WTC11 (cell line): ENCODE measurements at regions not wholly inside any gene's neighbourhood (a gene's known extent, or its start where the extent isn't known, plus 50 kb on each side); places are given as distances from the start of the nearest gene placed in this dataset.

Experiments used
- ATAC-seq: fragments of 200-7000 bp; cut with Tn5 transposase; 2 replicates; pipeline ENCODE4 v1.10.0; 2021; ENCODE audit warnings: mild to moderate bottlenecking, moderate library complexity
- CTCF ChIA-PET: fragments of 300-600 bp; sonication (Branson Sonifier 250); formaldehyde crosslinking; loops from one replicate; lab custom pipeline; 2021; ENCODE audit warnings: antibody characterized with exemption; lab: Charles Lee
- POLR2A ChIA-PET: fragments of 350-600 bp; sonication (Branson Sonifier 250); formaldehyde crosslinking; loops from one replicate; lab custom pipeline; 2021; ENCODE audit warnings: antibody characterized with exemption; lab: Charles Lee
- DNase-seq: peaks from one replicate; pipeline ENCODE4 v3.0.0; 2021; ENCODE audit warnings: low spot score
- H3K27ac Mint-ChIP-seq: 2 replicates; pipeline ENCODE4 v1.8.0; 2021; ENCODE audit warnings: mixed read lengths
- H3K27me3 Mint-ChIP-seq: 2 replicates; pipeline ENCODE4 v1.8.0; 2021; ENCODE audit warnings: low read depth, mild to moderate bottlenecking, moderate library complexity, mixed read lengths
- H3K36me3 Mint-ChIP-seq: 2 replicates; pipeline ENCODE4 v1.8.0; 2021; ENCODE audit warnings: mixed read lengths
- H3K4me1 Mint-ChIP-seq: 2 replicates; pipeline ENCODE4 v1.8.0; 2022; ENCODE audit warnings: mixed read lengths
- H3K4me3 Mint-ChIP-seq: 2 replicates; pipeline ENCODE4 v1.8.0; 2021; ENCODE audit warnings: mild to moderate bottlenecking, moderate library complexity, mixed read lengths
- H3K9me3 Mint-ChIP-seq: 2 replicates; pipeline ENCODE4 v1.8.0; 2021; ENCODE audit warnings: mixed read lengths
- ATF2 ChIP-seq: sonication (generic); formaldehyde crosslinking; IDR thresholded peaks from 2 replicates; pipeline ENCODE4 v1.8.1; 2022; ENCODE audit warnings: low read depth, missing genetic modification reagents, borderline replicate concordance
- ATF3 ChIP-seq: sonication (generic); formaldehyde crosslinking; conservative IDR thresholded peaks from 2 replicates; pipeline ENCODE4 v1.8.1; 2022; ENCODE audit warnings: mild to moderate bottlenecking, missing genetic modification reagents
- CBFB ChIP-seq: sonication (generic); formaldehyde crosslinking; IDR thresholded peaks from 2 replicates; pipeline ENCODE4 v1.8.1; 2022; ENCODE audit warnings: mild to moderate bottlenecking, low read depth, missing genetic modification reagents
- CREB1 ChIP-seq: sonication (generic); formaldehyde crosslinking; IDR thresholded peaks from 2 replicates; pipeline ENCODE4 v1.8.0; 2023; ENCODE audit warnings: mild to moderate bottlenecking, missing genetic modification reagents
- E2F4 ChIP-seq: sonication (generic); formaldehyde crosslinking; IDR thresholded peaks from 2 replicates; pipeline ENCODE4 v1.8.1; 2022; ENCODE audit warnings: low read depth, mild to moderate bottlenecking, moderate library complexity, missing genetic modification reagents, borderline replicate concordance
- ELF4 ChIP-seq: sonication (generic); formaldehyde crosslinking; IDR thresholded peaks from 2 replicates; pipeline ENCODE4 v1.8.1; 2022; ENCODE audit warnings: low read depth, mild to moderate bottlenecking, moderate library complexity, missing genetic modification reagents
- EMX1 ChIP-seq: fragments of 250-450 bp; sonication (Bioruptor Pico); IDR thresholded peaks from 2 replicates; pipeline ENCODE4 v1.8.0; 2021; ENCODE audit warnings: mild to moderate bottlenecking
- ERG ChIP-seq: fragments of 250-450 bp; sonication (Bioruptor Pico); IDR thresholded peaks from 2 replicates; pipeline ENCODE4 v1.8.0; 2021; ENCODE audit warnings: mild to moderate bottlenecking
- HMGA2 ChIP-seq: fragments of 250-450 bp; sonication (Bioruptor Pico); IDR thresholded peaks from 2 replicates; pipeline ENCODE4 v1.4.0; 2021; ENCODE audit warnings: mild to moderate bottlenecking, moderate library complexity
- RORB ChIP-seq: fragments of 250-450 bp; sonication (Bioruptor Pico); IDR thresholded peaks from 2 replicates; pipeline ENCODE4 v1.9.0; 2021; ENCODE audit warnings: mild to moderate bottlenecking
- STAT6 ChIP-seq: sonication (generic); formaldehyde crosslinking; conservative IDR thresholded peaks from 2 replicates; pipeline ENCODE4 v1.8.1; 2023; ENCODE audit warnings: mild to moderate bottlenecking, low read depth, missing genetic modification reagents, moderate library complexity
- TCF7 ChIP-seq: sonication (generic); formaldehyde crosslinking; IDR thresholded peaks from 2 replicates; pipeline ENCODE4 v1.8.0; 2022; ENCODE audit warnings: mild to moderate bottlenecking, low read depth, missing genetic modification reagents, moderate library complexity
- TEAD4 ChIP-seq: sonication (generic); formaldehyde crosslinking; IDR thresholded peaks from 2 replicates; pipeline ENCODE4 v1.8.0; 2022; ENCODE audit warnings: mild to moderate bottlenecking, missing genetic modification reagents
- TP53 ChIP-seq: sonication (generic); formaldehyde crosslinking; IDR thresholded peaks from 2 replicates; pipeline ENCODE4 v1.8.1; 2023; ENCODE audit warnings: mild to moderate bottlenecking, missing genetic modification reagents
- ZBTB21 ChIP-seq: sonication (generic); formaldehyde crosslinking; IDR thresholded peaks from 2 replicates; pipeline ENCODE4 v1.8.1; 2023; ENCODE audit warnings: mild to moderate bottlenecking, missing genetic modification reagents, borderline replicate concordance
- ZNF263 ChIP-seq: sonication (generic); formaldehyde crosslinking; IDR thresholded peaks from 2 replicates; pipeline ENCODE4 v1.8.1; 2022; ENCODE audit warnings: low read depth, mild to moderate bottlenecking, moderate library complexity, missing genetic modification reagents
- ZNF281 ChIP-seq: sonication (generic); formaldehyde crosslinking; IDR thresholded peaks from 2 replicates; pipeline ENCODE4 v1.8.0; 2023; ENCODE audit warnings: mild to moderate bottlenecking, missing genetic modification reagents
- ZNF532 ChIP-seq: fragments of 250-450 bp; sonication (Bioruptor Pico); IDR thresholded peaks from 2 replicates; pipeline ENCODE4 v1.9.0; 2021; ENCODE audit warnings: mild to moderate bottlenecking, borderline replicate concordance
- ZSCAN18 ChIP-seq: fragments of 250-450 bp; sonication (Bioruptor Pico); IDR thresholded peaks from 2 replicates; pipeline ENCODE4 v2.1.2; 2022; ENCODE audit warnings: mild to moderate bottlenecking, moderate library complexity

GRCh38 chr7:109752068-109752467 is 1182.4 kb downstream of the DNAJB9 start:
- Mint-ChIP-seq H3K36me3 (no peaks in the 10 kb centered on the region), H3K9me3 (peaks cover 16% of the 10 kb centered on the region), H3K4me3 (no peak overlapping the region), H3K27me3 (no peaks in the 10 kb centered on the region), H3K4me1 (peaks cover 3% of the 10 kb centered on the region; the same call in 1 of the 2 replicates), H3K27ac (no peak overlapping the region)
- ATAC-seq (no peak), DNase-seq (no peak)
- TF ChIP-seq TEAD4 (CRISPR knock-in tag) (no peak), ZSCAN18 (no peak), CBFB (CRISPR knock-in tag) (no peak), ATF3 (CRISPR knock-in tag) (no peak), ZNF263 (no peak), EMX1 (CRISPR knock-in tag) (no peak), ZNF532 (CRISPR knock-in tag) (no peak), ZBTB21 (CRISPR knock-in tag) (no peak), CREB1 (CRISPR knock-in tag) (no peak), E2F4 (CRISPR knock-in tag) (no peak), ELF4 (CRISPR knock-in tag) (no peak), HMGA2 (no peak), STAT6 (CRISPR knock-in tag) (no peak), ATF2 (no peak), RORB (CRISPR knock-in tag) (no peak), TP53 (no peak), ERG (CRISPR knock-in tag) (no peak), TCF7 (no peak), ZNF281 (CRISPR knock-in tag) (no peak)
- POLR2A ChIA-PET = no interaction called here
- CTCF ChIA-PET = no interaction called here
